ENCODE measurements at regions not wholly inside any gene's neighbourhood (a gene's known extent, or its start where the extent isn't known, plus 50 kb on each side); places are given as distances from the start of the nearest gene placed in this dataset.
"Not testable (repeated sequence)": the region's sequence is repeated elsewhere in the genome, so short reads cannot be mapped to it uniquely, and the experiment has no call there.

DNA sequence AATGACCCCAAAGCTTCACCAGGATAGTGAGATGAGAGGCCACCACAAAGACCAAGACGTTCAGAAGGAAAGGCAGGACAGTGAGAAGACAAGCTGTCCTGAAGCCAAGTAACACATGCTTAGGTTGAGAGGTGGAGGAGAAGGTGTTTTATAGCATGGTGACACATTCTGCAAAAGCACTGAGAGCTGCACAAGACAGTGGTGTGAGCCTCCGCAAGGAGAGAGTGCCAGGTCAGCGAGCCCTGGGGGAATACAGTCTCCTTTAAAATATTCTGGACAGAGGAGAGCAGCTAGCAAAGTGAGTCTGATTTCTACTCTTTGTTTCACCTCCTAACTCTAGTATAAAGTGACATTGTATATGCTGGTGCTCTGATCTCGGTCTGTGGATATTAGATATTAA, 68.0 kb upstream of the VKORC1L1 start:
- TF ChIP-seq, protein P1, sequence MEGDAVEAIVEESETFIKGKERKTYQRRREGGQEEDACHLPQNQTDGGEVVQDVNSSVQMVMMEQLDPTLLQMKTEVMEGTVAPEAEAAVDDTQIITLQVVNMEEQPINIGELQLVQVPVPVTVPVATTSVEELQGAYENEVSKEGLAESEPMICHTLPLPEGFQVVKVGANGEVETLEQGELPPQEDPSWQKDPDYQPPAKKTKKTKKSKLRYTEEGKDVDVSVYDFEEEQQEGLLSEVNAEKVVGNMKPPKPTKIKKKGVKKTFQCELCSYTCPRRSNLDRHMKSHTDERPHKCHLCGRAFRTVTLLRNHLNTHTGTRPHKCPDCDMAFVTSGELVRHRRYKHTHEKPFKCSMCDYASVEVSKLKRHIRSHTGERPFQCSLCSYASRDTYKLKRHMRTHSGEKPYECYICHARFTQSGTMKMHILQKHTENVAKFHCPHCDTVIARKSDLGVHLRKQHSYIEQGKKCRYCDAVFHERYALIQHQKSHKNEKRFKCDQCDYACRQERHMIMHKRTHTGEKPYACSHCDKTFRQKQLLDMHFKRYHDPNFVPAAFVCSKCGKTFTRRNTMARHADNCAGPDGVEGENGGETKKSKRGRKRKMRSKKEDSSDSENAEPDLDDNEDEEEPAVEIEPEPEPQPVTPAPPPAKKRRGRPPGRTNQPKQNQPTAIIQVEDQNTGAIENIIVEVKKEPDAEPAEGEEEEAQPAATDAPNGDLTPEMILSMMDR (IDR thresholded peaks at IDR 0.05): no peak
- TF ChIP-seq POLR2A (IDR thresholded peaks at IDR 0.05): no peak
- no peaks in the 10 kb centered on the region for H3K27me3 ChIP-seq
- no peaks in the 10 kb centered on the region for H3K4me1 ChIP-seq
- no peaks in the 10 kb centered on the region for H3K36me3 ChIP-seq
- DNase-seq (no peak), ATAC-seq (no peak)
- H3K4me3 ChIP-seq: no peak overlapping the region
- intact Hi-C loops (cut with DNase I): no loop called here
- 74% methylated on average over 4 of the region's 4 CpGs for WGBS (ENCODE audit: insufficient coverage, low coverage, low lambda C conversion rate, missing lambda C conversion rate)
- no peak overlapping the region for H3K27ac ChIP-seq
- H3K9me3 ChIP-seq: no peaks in the 10 kb centered on the region

DNA sequence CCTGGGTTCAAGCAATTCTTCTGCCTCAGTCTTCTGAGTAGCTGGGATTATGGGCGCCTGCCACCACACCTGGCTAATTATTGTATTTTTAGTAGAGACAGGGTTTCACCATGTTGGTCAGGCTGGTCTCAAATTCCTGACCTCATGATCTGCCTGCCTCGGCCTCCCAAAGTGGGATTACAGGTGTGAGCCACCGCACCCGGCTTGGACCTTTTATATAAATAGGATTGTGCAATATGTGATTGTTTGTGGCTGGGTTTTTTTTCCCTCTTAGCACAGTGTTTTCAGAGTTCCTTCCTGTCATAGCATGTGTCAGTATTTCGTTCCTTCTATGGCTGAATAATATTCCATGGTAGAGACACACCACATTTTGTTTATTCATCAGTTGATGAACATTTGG, 65.8 kb upstream of the VKORC1L1 start:
- H3K27me3 ChIP-seq; DNase-seq; H3K36me3 ChIP-seq; H3K4me3 ChIP-seq; H3K4me1 ChIP-seq; H3K27ac ChIP-seq; H3K9me3 ChIP-seq; ATAC-seq; intact Hi-C loops (cut with DNase I): not testable (repeated sequence)
- WGBS (ENCODE audit: insufficient coverage, low coverage, low lambda C conversion rate, missing lambda C conversion rate): 71% methylated on average over 5 of the region's 5 CpGs

DNA sequence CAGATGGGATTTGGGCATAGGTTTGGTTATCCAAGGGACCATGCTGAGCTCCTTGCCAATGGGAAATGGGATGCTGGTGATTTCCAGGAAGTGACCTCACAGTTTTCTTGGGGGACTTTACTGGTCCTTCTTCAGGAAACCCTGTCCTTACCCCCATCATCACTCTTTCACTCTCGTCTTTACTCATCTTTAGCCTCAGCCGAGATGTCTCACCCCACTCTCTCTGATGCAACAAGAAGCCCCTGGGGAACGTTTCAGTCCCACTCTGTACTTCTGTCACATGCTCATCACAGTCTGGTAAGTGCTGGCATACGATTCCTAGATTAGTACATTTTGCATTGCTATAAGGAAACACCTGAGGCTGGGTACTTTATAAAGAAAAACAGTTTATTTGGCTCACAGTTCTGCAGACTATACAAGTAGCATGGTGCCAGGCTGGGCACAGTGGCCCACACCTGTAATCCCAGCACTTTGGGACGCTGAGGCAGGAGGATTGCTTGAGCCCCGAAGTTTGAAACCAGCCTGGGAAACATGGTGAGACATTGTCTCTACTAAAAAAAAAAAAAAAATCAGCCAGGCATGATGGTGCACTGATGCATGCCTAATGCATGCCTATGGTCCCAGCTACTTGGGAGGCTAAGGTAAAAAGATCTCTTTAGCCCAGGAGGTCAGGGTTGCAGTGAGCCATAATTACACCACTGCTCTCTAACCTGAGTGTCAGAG, 63.5 kb upstream of the VKORC1L1 start:
- ATAC-seq (no peak), DNase-seq (no peak)
- Histone ChIP-seq H3K27me3 (no peaks in the 10 kb centered on the region), H3K4me3 (no peak overlapping the region), H3K36me3 (peaks cover 0 to 4% (median 0%) of the 10 kb centered on the region in 4 donors), H3K27ac (no peak overlapping the region), H3K9me3 (no peaks in the 10 kb centered on the region), H3K4me1 (no peaks in the 10 kb centered on the region)
- 58% methylated on average over 6 of the region's 6 CpGs for WGBS (ENCODE audit: insufficient coverage, low coverage, low lambda C conversion rate, missing lambda C conversion rate)
- intact Hi-C loops (cut with DNase I): no loop called here
- TF ChIP-seq, protein P1 (IDR thresholded peaks at IDR 0.05): no peak
- TF ChIP-seq POLR2A (IDR thresholded peaks at IDR 0.05): no peak

DNA sequence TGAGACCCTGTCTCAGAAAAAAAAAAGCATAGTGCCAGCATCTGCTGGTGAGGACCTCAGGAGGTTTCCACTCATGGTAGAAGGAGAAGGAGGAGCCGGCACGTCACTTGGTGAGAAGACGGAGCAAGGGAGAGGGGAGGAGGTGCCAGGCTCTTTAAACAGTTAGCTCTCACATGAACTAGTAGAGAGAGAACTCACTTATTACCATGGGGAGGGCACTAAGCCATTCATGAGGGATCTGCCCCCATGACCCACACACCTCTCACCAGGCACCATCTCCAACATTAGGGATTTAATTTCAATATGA, 62.9 kb upstream of the VKORC1L1 start:
- no peaks in the 10 kb centered on the region for H3K9me3 ChIP-seq
- 83% methylated on average over 3 of the region's 3 CpGs for WGBS (ENCODE audit: insufficient coverage, low coverage, low lambda C conversion rate, missing lambda C conversion rate)
- H3K4me1 ChIP-seq: no peaks in the 10 kb centered on the region
- no peak overlapping the region for H3K27ac ChIP-seq
- H3K36me3 ChIP-seq: peaks cover 0 to 4% (median 0%) of the 10 kb centered on the region in 4 donors
- no peak for TF ChIP-seq POLR2A (IDR thresholded peaks at IDR 0.05)
- TF ChIP-seq, protein P1 (IDR thresholded peaks at IDR 0.05): no peak
- H3K4me3 ChIP-seq: no peak overlapping the region
- DNase-seq (no peak), ATAC-seq (no peak)
- no peaks in the 10 kb centered on the region for H3K27me3 ChIP-seq
- intact Hi-C loops (cut with DNase I): no loop called here

DNA sequence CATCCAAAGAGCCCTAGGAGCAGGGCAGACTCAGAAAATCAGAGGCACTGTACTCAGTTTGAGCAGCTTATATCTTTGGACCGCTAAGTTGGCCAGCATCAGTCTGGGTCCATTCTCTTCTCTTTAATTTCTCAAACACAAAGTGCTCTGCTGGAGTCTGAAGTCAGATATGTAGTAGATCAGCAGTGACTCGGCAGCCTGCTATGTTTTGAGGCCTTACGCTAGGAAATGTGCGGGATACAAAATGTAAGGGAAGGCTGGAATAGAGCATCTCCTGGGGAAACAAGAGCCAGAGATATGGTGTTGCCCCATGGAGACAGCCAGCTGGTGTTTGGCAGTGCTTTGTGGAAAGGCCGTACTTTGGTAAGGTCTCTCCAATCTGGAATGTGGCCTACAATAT, 60.6 kb upstream of the VKORC1L1 start:
- no peak overlapping the region for H3K4me3 ChIP-seq
- peaks cover 0 to 4% (median 0%) of the 10 kb centered on the region in 4 donors for H3K36me3 ChIP-seq
- no peaks in the 10 kb centered on the region for H3K27me3 ChIP-seq
- DNase-seq: no peak
- no peak overlapping the region for H3K27ac ChIP-seq
- ATAC-seq: no peak
- 86% methylated on average over 5 of the region's 5 CpGs for WGBS (ENCODE audit: insufficient coverage, low coverage, low lambda C conversion rate, missing lambda C conversion rate)
- H3K9me3 ChIP-seq: no peaks in the 10 kb centered on the region
- TF ChIP-seq, protein P1 (IDR thresholded peaks at IDR 0.05): no peak
- TF ChIP-seq POLR2A (IDR thresholded peaks at IDR 0.05): no peak
- H3K4me1 ChIP-seq: no peaks in the 10 kb centered on the region
- intact Hi-C loops (cut with DNase I): no loop called here

DNA sequence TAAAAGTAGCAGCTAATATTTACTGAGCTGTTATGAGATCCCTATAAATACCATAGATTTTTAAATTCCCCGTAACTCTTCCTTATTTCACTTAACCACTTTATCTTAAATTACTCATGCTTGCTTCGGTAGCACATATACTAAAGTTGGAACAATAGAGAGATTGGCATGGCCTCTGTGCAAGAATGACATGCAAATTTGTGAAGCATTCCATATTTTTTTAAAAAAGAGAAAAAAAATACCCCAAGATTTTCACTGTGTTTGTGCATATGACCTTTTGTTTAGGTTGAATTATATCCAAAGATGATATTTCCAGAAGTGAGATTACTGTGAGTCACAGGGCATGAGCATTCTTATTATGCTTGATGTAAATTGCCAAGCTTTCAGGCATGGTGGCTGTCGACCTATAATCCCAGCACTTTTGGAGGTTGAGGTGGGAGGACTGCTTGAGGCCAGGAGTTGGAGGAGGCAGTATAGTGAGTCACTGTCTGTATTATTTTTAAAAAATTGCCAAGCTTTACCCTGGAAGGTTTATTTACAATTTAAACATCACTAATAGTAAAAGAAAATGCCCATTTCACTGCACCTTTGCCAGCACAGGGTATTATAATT, 58.2 kb upstream of the VKORC1L1 start:
- WGBS (ENCODE audit: insufficient coverage, low coverage, low lambda C conversion rate, missing lambda C conversion rate): 75% methylated on average over 3 of the region's 3 CpGs
- H3K4me1 ChIP-seq; H3K27ac ChIP-seq; intact Hi-C loops (cut with DNase I); H3K4me3 ChIP-seq; DNase-seq; ATAC-seq; H3K36me3 ChIP-seq; H3K9me3 ChIP-seq; H3K27me3 ChIP-seq: not testable (repeated sequence)
